IPS-18a (cell line): ENCODE measurements at regions not wholly inside any gene's neighbourhood (a gene's known extent, or its start where the extent isn't known, plus 50 kb on each side); places are given as distances from the start of the nearest gene placed in this dataset.

Source experiments
- H3K27ac ChIP-seq: one replicate; pipeline ENCODE4 v1.5.1; 2013; ENCODE audit warnings: low read length
- H3K27me3 ChIP-seq: one replicate; pipeline ENCODE4 v1.6.1; 2013; ENCODE audit warnings: mild to moderate bottlenecking, low read length; ENCODE audit not compliant: control insufficient read depth, insufficient read depth
- H3K36me3 ChIP-seq: one replicate; pipeline ENCODE4 v1.6.1; 2013; ENCODE audit warnings: low read depth, low read length; ENCODE audit not compliant: control insufficient read depth
- H3K4me1 ChIP-seq: one replicate; pipeline ENCODE4 v1.6.1; 2013; ENCODE audit warnings: low read depth, low read length; ENCODE audit not compliant: control insufficient read depth
- H3K4me3 ChIP-seq: one replicate; pipeline ENCODE4 v1.5.1; 2013; ENCODE audit warnings: low read length
- H3K9ac ChIP-seq: one replicate; pipeline ENCODE4 v1.6.1; 2013; ENCODE audit warnings: mild to moderate bottlenecking, low read length, moderate library complexity
- H3K9me3 ChIP-seq: one replicate; pipeline ENCODE4 v1.6.1; 2013; ENCODE audit warnings: low read depth, low read length; ENCODE audit not compliant: control insufficient read depth

DNA sequence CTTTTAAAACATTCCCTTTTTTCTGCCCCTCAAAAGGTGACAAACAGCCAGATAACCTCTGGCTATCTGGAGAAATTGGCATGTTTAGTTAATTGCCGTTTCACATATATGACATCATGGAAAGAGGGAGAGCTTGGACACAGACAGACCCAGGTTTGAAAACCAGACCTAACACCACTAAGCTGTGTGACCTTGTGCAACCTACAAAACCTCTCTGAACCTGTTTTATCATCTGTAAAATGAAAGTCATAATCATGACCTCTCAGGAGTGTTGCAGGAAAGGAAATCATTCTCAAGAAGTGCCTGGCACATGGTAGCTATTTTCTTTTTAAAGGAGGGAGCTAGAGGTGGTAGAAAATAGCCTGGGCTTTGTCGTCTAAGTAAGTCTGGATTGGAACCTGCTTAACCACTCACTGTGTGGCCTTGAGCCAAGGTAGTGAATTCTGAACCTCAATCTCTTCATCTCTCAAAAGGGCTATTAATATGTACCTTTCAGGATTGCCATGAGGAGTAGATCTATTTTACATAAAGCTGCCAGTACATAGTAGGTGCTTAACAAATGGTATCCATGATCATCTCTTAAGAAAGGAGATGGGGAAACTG lies 363.5 kb downstream of the BCOR start:
- Histone ChIP-seq H3K4me1 (peaks cover 27% of the 10 kb centered on the region), H3K27ac (no peak overlapping the region), H3K9ac (no peak overlapping the region), H3K9me3 (no peaks in the 10 kb centered on the region), H3K4me3 (no peak overlapping the region), H3K27me3 (no peaks in the 10 kb centered on the region), H3K36me3 (no peaks in the 10 kb centered on the region)

- H3K36me3 ChIP-seq: no peaks in the 10 kb centered on the region
- H3K4me3 ChIP-seq: no peak overlapping the region
- H3K9me3 ChIP-seq: no peaks in the 10 kb centered on the region
- H3K9ac ChIP-seq: no peak overlapping the region
- no peaks in the 10 kb centered on the region for H3K27me3 ChIP-seq
- H3K27ac ChIP-seq: no peak overlapping the region
- peaks cover 8% of the 10 kb centered on the region for H3K4me1 ChIP-seq
Measured at GRCh38 chrX:39736216-39737211, 361.2 kb downstream of the BCOR start.

DNA sequence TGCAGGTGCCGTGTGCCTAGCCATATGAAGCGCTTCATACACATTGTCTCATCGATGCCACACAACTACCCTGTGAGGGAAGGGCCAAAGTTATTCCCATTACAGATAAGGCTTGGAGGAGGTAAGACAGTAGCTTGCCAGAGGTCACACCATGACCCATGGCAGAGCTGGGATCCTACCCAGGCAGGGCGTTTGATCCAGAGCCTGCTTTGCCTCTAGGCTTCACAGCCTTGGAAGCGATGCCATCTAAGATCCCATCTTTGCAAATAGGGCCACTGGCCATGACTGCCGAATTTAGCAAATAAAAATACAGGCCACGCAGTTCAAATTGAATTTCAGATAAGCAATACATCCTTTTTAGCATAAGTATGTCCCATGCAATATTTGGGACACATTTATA lies 358.2 kb downstream of the BCOR start:
- peaks cover 2% of the 10 kb centered on the region for H3K4me1 ChIP-seq
- H3K27ac ChIP-seq: no peak overlapping the region
- H3K27me3 ChIP-seq: no peaks in the 10 kb centered on the region
- H3K36me3 ChIP-seq: no peaks in the 10 kb centered on the region
- H3K9ac ChIP-seq: no peak overlapping the region
- H3K4me3 ChIP-seq: no peak overlapping the region
- H3K9me3 ChIP-seq: no peaks in the 10 kb centered on the region

GRCh38 chrX:39740078-39740477 lies 357.7 kb downstream of the BCOR start:
- Histone ChIP-seq H3K9ac (no peak overlapping the region), H3K4me1 (no peaks in the 10 kb centered on the region), H3K27ac (no peak overlapping the region), H3K9me3 (no peaks in the 10 kb centered on the region), H3K27me3 (no peaks in the 10 kb centered on the region), H3K36me3 (no peaks in the 10 kb centered on the region), H3K4me3 (no peak overlapping the region)

- Histone ChIP-seq H3K9me3 (no peaks in the 10 kb centered on the region), H3K4me1 (no peaks in the 10 kb centered on the region)
Measured at GRCh38 chrX:39741904-39742303, 355.9 kb downstream of the BCOR start.

DNA sequence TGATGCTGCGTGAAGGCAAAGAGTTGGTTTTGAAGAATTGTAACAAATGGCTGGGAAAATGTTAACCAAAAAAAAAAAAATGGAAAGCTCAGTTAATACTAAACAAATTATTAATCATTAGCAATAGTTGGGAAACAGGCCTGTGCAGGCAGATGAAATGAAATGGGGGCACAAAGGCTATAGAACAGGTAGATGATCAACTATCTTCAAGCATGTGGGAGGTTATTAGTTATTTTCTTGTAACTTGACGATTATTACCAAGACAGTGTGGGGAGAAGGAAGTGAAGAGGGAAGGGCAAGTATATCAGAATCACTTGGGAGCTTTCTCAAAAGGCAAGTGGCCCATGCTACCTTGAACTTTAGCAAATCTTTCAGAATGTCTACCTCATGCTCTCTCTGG lies 351.9 kb downstream of the BCOR start:
- Histone ChIP-seq H3K9me3 (no peaks in the 10 kb centered on the region), H3K4me1 (no peaks in the 10 kb centered on the region), H3K27ac (no peak overlapping the region)

More at GRCh38 chrX:39741904-39742303, 355.9 kb downstream of the BCOR start:
- no peaks in the 10 kb centered on the region for H3K36me3 ChIP-seq
- no peak overlapping the region for H3K4me3 ChIP-seq
- no peak overlapping the region for H3K27ac ChIP-seq
- no peak overlapping the region for H3K9ac ChIP-seq
- no peaks in the 10 kb centered on the region for H3K27me3 ChIP-seq

DNA sequence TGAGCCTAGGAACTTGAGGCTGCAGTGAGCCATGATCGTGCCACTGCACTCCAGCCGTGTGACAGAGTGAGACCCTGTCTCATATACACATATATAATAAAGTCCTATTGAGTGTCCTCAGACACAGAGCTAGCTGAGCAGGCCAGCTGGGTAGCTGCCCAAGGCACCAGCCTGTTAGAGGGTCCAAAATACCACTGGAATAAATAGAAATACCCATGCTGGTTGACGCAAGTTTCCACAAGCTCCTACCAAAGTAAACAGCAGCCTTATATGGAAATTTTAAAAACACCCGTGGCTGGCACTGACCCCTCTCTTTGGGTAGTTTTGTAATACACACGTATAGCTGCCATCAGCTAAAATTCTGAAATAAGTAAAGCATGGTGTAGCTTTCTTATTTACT lies 348.6 kb downstream of the BCOR start:
- Histone ChIP-seq H3K27ac (no peak overlapping the region), H3K9me3 (no peaks in the 10 kb centered on the region), H3K4me1 (no peaks in the 10 kb centered on the region), H3K9ac (no peak overlapping the region), H3K36me3 (no peaks in the 10 kb centered on the region), H3K4me3 (no peak overlapping the region), H3K27me3 (no peaks in the 10 kb centered on the region)

More for the DNA sequence above, 351.9 kb downstream of the BCOR start:
- Histone ChIP-seq H3K36me3 (no peaks in the 10 kb centered on the region), H3K4me3 (no peak overlapping the region), H3K9ac (no peak overlapping the region), H3K27me3 (no peaks in the 10 kb centered on the region)

- Histone ChIP-seq H3K36me3 (no peaks in the 10 kb centered on the region), H3K4me1 (no peaks in the 10 kb centered on the region), H3K9me3 (no peaks in the 10 kb centered on the region), H3K27ac (no peak overlapping the region), H3K27me3 (no peaks in the 10 kb centered on the region), H3K4me3 (no peak overlapping the region), H3K9ac (no peak overlapping the region)
Measured at GRCh38 chrX:39749728-39750127, 348.0 kb downstream of the BCOR start.

DNA sequence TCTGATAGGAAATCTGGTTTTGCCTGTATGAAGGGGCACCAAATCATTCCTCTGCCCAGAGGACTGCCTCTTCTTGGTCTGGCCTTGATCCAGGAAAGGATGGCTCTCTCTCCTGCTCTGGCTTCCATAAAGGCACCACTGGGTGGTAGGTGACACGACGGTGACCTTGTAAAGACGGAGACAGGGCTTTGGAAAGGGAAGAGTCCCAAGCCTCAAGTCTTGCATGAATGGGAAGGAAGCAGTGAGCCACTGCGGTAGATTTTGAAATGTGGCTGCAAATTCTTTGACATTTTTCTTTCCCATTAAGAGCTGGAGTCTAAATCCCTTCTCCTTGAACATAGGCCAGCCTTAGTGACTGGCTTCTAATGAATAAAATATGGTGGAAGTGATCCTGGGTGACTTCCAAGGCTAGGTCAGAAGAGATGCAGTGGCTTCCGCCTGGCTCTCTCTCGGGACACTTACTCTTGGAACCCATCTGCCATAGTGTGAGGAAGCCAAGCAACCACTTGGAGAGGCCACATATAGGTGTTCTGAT lies 347.4 kb downstream of the BCOR start:
- no peaks in the 10 kb centered on the region for H3K4me1 ChIP-seq
- no peak overlapping the region for H3K27ac ChIP-seq
- no peaks in the 10 kb centered on the region for H3K36me3 ChIP-seq
- H3K9me3 ChIP-seq: no peaks in the 10 kb centered on the region
- no peak overlapping the region for H3K9ac ChIP-seq
- H3K27me3 ChIP-seq: no peaks in the 10 kb centered on the region
- no peak overlapping the region for H3K4me3 ChIP-seq

DNA sequence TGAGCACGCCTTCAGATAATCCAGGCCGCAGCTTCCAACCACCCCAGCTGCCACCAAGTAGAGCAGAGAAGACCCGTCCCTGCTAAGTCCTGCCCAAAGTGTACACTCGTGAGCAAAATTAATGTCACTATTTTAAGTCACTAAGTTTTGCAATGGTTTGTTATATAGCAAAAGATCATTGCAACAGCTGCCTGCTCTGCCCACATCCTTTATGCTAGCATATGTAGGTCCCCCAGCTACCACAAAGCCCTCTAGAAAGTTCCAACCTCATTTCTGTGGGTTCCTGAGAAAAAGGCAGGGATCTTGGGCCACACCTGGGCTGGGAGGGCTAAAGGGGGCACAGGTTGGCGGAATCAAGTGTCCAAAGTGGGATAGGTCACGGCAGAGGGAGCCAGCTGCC lies 346.9 kb downstream of the BCOR start:
- H3K36me3 ChIP-seq: no peaks in the 10 kb centered on the region
- no peak overlapping the region for H3K4me3 ChIP-seq
- H3K27ac ChIP-seq: no peak overlapping the region
- no peaks in the 10 kb centered on the region for H3K4me1 ChIP-seq
- no peaks in the 10 kb centered on the region for H3K9me3 ChIP-seq
- H3K9ac ChIP-seq: no peak overlapping the region
- H3K27me3 ChIP-seq: no peaks in the 10 kb centered on the region

- no peaks in the 10 kb centered on the region for H3K36me3 ChIP-seq
- H3K9ac ChIP-seq: no peak overlapping the region
- no peak overlapping the region for H3K27ac ChIP-seq
- no peaks in the 10 kb centered on the region for H3K27me3 ChIP-seq
- no peaks in the 10 kb centered on the region for H3K4me1 ChIP-seq
- H3K4me3 ChIP-seq: no peak overlapping the region
- H3K9me3 ChIP-seq: no peaks in the 10 kb centered on the region
Measured at GRCh38 chrX:39752815-39753214, 344.9 kb downstream of the BCOR start.
